NCI-H2171 (cell line): ENCODE measurements at regions not wholly inside any gene's neighbourhood (a gene's known extent, or its start where the extent isn't known, plus 50 kb on each side); places are given as distances from the start of the nearest gene placed in this dataset.
A peak's percentile ranks its signal among the peaks of the same experiment; 100 is the strongest.
"Not testable (repeated sequence)": the region's sequence is repeated elsewhere in the genome, so short reads cannot be mapped to it uniquely, and the experiment has no call there.

ENCODE experiments used
- DNase-seq: peaks from one replicate; lab custom pipeline; 2025; lab: John Stamatoyannopoulos, UW

- no peak for DNase-seq
These were observed 202.3 kb upstream of the RASGEF1B start for GRCh38 chr4:81673961-81674360.

DNA sequence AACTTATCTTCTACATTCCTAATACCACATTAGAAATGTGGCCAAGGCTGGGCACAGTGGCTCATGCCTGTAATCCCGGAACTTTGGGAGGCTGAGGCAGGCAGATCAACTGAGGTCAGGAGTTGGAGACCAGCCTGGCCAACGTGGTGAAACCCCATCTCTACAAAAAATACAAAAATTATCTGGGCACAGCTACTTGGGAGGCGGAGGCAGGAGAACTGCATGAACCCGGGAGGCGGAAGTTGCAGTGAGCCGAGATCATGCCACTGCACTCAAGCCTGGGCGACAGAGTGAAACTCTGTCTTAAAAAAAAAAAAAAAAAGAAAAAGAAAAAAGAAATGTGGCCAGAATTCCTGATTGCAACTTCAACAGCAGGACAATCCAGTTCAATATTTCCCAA lies 196.6 kb upstream of the RASGEF1B start:
- DNase-seq: not testable (repeated sequence)

- no peak for DNase-seq
These were observed 195.8 kb upstream of the RASGEF1B start for GRCh38 chr4:81667539-81667938.

DNA sequence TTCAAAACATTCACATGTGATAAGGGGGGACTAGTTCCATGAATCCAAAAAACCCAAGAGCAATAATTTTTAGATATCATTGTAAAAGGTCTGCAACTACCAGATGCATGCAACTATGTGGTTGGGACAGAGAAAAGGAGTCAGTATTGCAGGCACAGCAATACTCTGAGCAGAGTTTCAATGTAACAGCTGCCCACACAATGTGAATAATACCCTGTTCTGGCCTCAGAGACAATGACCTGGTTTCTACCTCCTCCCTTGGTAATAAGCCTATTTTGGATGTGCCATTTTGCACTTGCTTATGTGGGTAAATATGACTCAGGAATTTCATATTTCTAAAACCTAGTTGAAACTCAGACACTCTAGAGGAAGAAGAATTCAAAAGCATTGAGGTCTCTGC lies 194.8 kb upstream of the RASGEF1B start:
- DNase-seq: no peak

DNA sequence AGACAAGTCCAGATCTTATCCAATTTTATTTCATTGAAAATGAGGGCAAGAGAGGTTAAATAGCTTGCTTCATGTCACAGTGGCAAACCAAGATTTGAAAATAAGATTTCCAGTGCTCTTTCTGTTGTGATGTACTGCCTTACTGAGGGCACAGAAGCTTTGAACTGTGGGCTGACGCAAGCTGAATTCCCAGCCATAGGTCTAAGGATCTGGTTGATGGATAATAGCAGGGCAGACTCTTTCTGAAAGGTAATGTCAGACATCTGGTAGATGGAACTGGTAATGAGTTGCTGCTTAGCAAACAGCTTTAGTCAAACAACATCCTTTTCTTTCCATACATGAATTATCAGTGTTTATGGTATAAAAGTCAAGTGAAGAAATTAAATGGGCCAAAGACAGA lies 193.9 kb upstream of the RASGEF1B start:
- DNase-seq: no peak

DNA sequence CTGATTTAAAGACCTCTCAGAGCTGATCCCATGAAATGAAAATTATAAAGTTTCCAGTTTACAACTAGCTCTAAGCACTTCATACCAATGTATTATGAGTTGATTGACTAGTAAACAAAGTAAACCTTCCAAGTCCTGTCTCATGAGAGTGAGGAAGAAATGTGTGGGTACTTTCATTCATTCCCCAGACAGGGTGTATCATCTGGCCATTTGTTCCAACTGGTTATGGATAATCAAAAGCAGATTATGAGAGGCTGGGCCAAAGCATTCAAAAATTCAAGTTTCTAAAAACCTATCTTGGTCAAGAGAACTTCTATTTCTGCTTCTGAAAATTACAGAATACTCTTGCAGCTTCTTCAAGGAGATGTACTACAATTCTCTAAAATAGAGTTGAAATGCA lies 193.3 kb upstream of the RASGEF1B start:
- no peak for DNase-seq

DNA sequence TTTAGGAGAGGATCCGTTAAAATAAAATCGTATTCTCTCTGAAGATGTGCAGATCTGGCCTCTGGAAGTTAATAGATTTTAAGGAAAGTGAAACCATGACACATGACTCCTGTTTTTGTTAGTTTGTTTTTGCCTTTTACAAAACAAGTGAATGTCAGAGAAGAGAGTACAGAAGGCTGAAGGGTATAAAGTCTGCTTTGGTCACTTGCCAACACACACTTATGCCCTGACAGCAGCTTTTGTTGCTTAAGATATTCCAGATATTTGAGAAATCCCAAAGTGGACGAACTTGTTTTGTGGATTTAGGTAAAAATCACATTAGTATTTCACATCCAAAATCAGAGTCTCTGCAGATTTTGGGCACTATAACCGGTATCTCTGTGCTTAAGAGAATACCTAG lies 192.4 kb upstream of the RASGEF1B start:
- no peak for DNase-seq

DNA sequence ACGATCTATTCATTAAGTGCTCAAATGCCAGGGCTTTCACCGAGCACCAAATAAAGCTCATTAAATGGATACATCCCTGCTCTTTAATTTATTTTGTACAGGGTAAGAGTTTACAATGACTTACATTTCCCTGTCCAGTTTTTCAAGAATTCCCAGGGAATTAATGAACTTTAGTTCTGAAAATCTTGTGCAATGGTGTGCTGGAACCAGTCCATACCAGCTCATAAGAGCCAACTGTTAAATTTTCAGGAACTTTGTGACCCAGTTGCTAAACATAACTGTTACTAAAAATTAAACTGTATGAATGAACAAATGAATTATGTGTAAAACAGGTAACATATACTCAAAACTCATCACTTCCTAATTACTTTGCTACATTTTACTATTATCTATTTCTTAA lies 191.7 kb upstream of the RASGEF1B start:
- no peak for DNase-seq

- DNase-seq: no peak
These were observed 187.3 kb upstream of the RASGEF1B start for GRCh38 chr4:81659051-81659450.

- no peak for DNase-seq
These were observed 180.4 kb upstream of the RASGEF1B start for GRCh38 chr4:81652069-81652478.

GRCh38 chr4:81651243-81651899 lies 179.7 kb upstream of the RASGEF1B start:
- DNase-seq: no peak

DNA sequence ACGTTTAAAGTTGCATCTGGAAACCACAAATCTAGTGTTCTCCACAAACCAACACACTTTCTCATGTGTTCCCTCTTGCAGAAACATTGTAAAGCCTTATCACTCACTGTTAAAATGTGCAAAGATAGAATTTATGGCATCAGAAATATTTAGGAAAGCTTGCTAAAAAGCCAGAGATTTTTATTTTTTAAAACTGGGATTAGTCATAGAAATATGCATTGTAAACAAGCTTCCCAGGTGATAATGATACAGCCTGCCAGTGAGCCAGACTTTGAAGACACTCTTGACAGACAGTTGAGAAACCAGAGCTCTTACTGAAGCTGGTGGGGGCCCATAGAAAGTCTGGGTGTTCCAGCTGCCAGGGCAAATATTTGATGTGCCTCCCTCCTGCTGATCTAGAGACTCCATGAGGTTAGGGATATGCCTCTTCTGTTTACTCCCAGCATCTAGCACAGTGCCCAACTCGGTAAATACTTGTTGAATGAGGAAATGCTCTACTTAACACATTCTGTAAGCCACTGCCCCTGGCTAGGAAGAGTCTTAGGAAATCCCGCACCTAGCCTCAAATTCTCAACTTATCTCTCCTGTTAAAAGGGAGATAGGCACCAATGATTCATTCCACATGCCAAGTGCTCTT lies 179.0 kb upstream of the RASGEF1B start:
- no peak for DNase-seq

GRCh38 chr4:81648576-81649275 lies 177.0 kb upstream of the RASGEF1B start:
- no peak for DNase-seq

DNA sequence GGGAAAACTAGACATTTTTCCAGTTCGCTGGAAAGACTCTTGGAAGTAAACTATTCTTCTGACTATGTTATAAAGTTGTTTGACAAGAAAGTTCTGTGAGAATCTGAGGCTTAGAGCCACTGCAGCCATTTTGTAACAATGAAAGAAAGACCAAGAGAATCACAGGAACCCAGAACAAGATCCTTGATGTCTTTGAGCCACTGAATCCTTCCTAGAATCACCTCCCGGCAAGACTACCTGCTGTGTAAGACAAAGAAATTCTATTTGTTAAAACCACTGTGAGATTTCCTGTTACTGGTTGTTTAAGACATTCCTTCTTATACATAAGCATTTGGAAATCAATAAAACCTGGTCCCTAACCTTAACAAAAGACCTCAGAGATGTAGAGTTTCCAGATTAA lies 175.7 kb upstream of the RASGEF1B start:
- DNase-seq: no peak

GRCh38 chr4:81642543-81642942 lies 170.8 kb upstream of the RASGEF1B start:
- DNase-seq: no peak

DNA sequence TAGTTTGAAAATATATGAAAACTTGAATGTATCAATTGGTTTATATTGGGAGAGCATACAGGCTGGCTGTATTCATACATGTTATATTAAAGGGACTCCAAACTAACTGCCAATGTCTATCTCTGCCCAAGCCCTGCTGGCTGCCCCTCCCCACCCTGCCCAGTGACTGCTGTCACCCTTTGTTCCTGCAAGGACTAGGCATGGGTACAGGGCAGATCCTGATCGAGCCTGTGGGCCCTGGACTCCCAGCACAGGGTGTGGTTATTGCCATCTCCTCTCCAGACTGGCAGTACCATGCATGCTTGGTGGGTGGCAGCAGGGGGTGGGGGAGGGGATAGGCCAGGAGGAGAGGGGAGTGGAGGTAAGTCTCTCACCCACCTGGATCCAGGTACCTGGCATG lies 167.5 kb upstream of the RASGEF1B start:
- no peak for DNase-seq

GRCh38 chr4:81638698-81639097 lies 167.0 kb upstream of the RASGEF1B start:
- no peak for DNase-seq

- DNase-seq: no peak
These were observed 164.0 kb upstream of the RASGEF1B start for GRCh38 chr4:81635739-81636138.

- DNase-seq: no peak
These were observed 163.3 kb upstream of the RASGEF1B start for GRCh38 chr4:81634766-81635549.

DNA sequence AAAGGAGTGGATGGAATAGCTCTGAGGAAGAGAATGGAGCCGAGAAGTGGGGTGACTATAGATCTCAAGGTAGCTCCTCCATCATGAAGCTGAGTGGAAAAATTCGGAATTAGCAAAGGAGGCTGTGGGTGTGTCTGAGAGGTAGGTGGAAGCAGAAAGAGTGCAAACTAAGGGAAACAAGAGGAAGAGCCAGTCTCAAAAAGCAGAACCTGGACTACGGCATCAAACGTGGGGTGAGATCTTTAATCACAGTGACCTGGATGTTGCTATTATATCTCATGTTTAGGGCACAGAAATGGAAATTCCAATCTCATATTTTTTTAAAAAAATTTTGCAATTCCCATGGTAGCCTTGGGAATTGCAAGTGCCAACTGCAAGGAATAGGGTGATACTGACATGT lies 162.5 kb upstream of the RASGEF1B start:
- no peak for DNase-seq

DNA sequence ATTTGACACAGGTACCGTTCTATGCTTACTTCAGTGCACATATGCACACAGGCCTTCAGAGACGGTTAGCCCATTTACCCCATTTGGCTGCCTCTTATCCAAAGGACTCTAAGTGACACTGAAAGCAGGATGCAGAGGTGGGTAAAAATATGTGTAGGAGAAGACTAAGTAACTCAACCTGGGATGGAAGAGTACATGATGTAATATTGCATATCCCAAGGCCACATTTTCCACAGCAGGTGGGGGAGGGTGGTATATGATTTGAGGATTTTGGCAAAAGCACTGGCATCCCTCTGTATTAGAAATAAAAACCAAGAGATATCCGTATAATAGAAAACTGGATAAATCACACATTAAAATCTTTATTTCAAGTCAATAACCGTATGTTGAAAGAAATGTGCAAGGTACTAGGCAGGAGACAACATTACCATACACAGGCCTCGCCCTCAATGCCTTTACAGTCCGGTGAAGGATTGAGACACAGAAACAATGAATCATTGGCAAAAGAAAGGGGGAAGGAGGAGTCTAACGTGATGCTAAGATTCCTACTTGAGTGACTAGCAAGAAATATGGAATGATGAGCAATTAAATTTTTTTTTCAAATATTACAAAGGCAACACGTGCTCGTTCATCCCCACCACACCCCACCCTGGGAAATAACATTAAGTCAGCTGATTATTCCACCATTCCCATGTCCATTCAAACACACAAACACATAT lies 161.0 kb upstream of the RASGEF1B start:
- no peak for DNase-seq

DNA sequence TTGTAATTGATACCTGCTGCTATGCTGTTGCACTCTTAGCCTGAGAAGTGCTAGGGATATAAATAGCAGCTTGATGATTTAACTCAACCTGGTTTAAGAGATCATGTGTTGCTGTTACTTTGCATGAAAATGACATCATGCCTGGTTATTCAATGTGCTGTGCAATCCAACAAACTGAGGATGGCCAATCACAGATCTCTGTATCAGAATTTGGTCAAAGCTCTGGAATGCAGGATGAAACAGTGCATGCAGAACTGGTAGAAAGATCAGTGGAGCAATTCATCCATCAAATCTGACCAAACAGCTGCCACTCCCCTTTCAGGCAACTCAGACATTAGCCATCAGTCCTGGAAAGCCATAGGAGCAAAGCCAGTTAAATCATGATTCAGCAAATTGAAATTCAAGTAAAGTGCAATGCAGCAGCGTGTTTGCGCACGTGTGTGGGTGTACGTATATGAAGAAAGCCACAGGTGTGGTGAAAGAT lies 160.3 kb upstream of the RASGEF1B start:
- peak; percentile 11 for DNase-seq
